Astrocyte (in vitro differentiated cells and primary cell): ENCODE measurements at regions not wholly inside any gene's neighbourhood (a gene's known extent, or its start where the extent isn't known, plus 50 kb on each side); places are given as distances from the start of the nearest gene placed in this dataset.

Source experiments
- DNase-seq: peaks from one replicate; pipeline ENCODE4 v3.0.0-alpha.2; 2010; ENCODE audit warnings: low read depth
- FAIRE-seq: peaks from 2 replicates; lab custom pipeline; 2011; peaks lifted over from hg19 to GRCh38; lab: Jason Lieb, UNC
- H2AFZ ChIP-seq: 2 replicates; pipeline ENCODE4 v1.6.0; 2012; ENCODE audit warnings: low read depth, low read length, inconsistent platforms
- H3K27ac ChIP-seq: 2 replicates; pipeline ENCODE4 v1.5.1; 2011; ENCODE audit warnings: low read depth, low read length, inconsistent platforms
- H3K27me3 ChIP-seq: 2 replicates; pipeline ENCODE4 v1.6.0; 2011; ENCODE audit warnings: low read length, inconsistent platforms; ENCODE audit not compliant: insufficient read depth
- H3K36me3 ChIP-seq: 2 replicates; pipeline ENCODE4 v1.5.1; 2011; ENCODE audit warnings: low read length, inconsistent platforms; ENCODE audit not compliant: insufficient read depth
- H3K4me1 ChIP-seq: 2 replicates; pipeline ENCODE4 v1.5.1; 2011; ENCODE audit warnings: low read length, inconsistent platforms; ENCODE audit not compliant: insufficient read depth
- H3K4me2 ChIP-seq: 2 replicates; pipeline ENCODE4 v1.6.0; 2012; ENCODE audit warnings: low read length, inconsistent platforms
- H3K4me3 ChIP-seq: 2 replicates; pipeline ENCODE4 v1.5.1; 2011; ENCODE audit warnings: low read depth, mild to moderate bottlenecking, low read length, inconsistent platforms; ENCODE audit not compliant: insufficient read depth
- H3K79me2 ChIP-seq: 2 replicates; pipeline ENCODE4 v1.6.0; 2012; ENCODE audit warnings: mild to moderate bottlenecking, low read length, inconsistent platforms; ENCODE audit not compliant: insufficient read depth
- H3K9ac ChIP-seq: 2 replicates; pipeline ENCODE4 v1.6.0; 2012; ENCODE audit warnings: mild to moderate bottlenecking, low read length, inconsistent platforms
- H3K9me3 ChIP-seq: 2 replicates; pipeline ENCODE4 v1.5.1; 2012; ENCODE audit warnings: low read depth, mild to moderate bottlenecking, low read length, inconsistent platforms; ENCODE audit not compliant: insufficient read depth
- H4K20me1 ChIP-seq: 2 replicates; pipeline ENCODE4 v1.6.0; 2012; ENCODE audit warnings: low read length, inconsistent platforms; ENCODE audit not compliant: insufficient read depth
- H3K27ac Mint-ChIP-seq: one replicate; pipeline ENCODE4 v1.8.0; 2021; ENCODE audit warnings: mild to moderate bottlenecking, mixed read lengths; ENCODE audit not compliant: unreplicated experiment
- H3K27me3 Mint-ChIP-seq: one replicate; pipeline ENCODE4 v1.8.0; 2021; ENCODE audit warnings: low read depth, mixed read lengths; ENCODE audit not compliant: unreplicated experiment
- H3K36me3 Mint-ChIP-seq: one replicate; pipeline ENCODE4 v1.8.0; 2021; ENCODE audit warnings: low read depth, mixed read lengths; ENCODE audit not compliant: unreplicated experiment
- H3K4me1 Mint-ChIP-seq: one replicate; pipeline ENCODE4 v1.8.0; 2021; ENCODE audit warnings: low read depth, mixed read lengths; ENCODE audit not compliant: unreplicated experiment
- H3K4me3 Mint-ChIP-seq: one replicate; pipeline ENCODE4 v1.8.0; 2021; ENCODE audit warnings: mild to moderate bottlenecking, moderate library complexity, mixed read lengths; ENCODE audit not compliant: unreplicated experiment
- H3K9me3 Mint-ChIP-seq: one replicate; pipeline ENCODE4 v1.8.0; 2021; ENCODE audit warnings: mild to moderate bottlenecking, mixed read lengths; ENCODE audit not compliant: unreplicated experiment
- EZH2 ChIP-seq: IDR thresholded peaks from 2 replicates; pipeline ENCODE4 v1.6.1; 2012; ENCODE audit warnings: mild to moderate bottlenecking, low read length, inconsistent platforms; ENCODE audit not compliant: insufficient read depth
- TF ChIP-seq, protein P1 (sequence below): IDR thresholded peaks from 2 replicates; pipeline ENCODE4 v1.5.1; 2011; ENCODE audit warnings: low read depth, mild to moderate bottlenecking, inconsistent platforms, low read length, moderate library complexity; ENCODE audit not compliant: insufficient read depth

DNA sequence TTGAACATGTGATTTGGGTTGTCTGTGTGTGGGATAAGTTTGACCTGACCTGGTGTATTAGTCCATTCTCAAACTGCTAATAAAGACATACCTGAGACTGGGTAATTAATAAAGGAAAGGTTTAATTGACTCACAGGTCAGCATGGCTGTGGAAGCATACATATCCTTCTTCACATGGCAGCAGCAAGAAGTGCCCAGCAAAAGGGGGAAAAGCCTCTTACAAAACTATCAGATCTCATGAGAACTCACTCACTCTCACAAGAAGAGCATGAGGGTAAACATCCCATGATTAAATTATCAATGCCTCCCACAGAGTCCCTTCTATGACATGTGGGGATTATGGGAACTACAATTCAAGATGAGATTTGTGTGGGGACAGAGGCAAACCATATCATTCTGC is 94.0 kb upstream of the PPM1H start:
- Histone ChIP-seq H3K27me3 (no peaks in the 10 kb centered on the region), H3K4me1 (no peaks in the 10 kb centered on the region), H3K79me2 (no peaks in the 10 kb centered on the region), H3K27ac (no peak overlapping the region), H2AFZ (no peak overlapping the region), H4K20me1 (no peaks in the 10 kb centered on the region), H3K9me3 (no peaks in the 10 kb centered on the region), H3K9ac (no peak overlapping the region), H3K36me3 (no peaks in the 10 kb centered on the region), H3K4me3 (no peak overlapping the region), H3K4me2 (no peak overlapping the region)
- no peaks in the 10 kb centered on the region for H3K9me3 Mint-ChIP-seq
- no peak overlapping the region for H3K4me3 Mint-ChIP-seq
- no peaks in the 10 kb centered on the region for H3K36me3 Mint-ChIP-seq
- FAIRE-seq (no peak), DNase-seq (no peak)
- no peak for TF ChIP-seq EZH2
- TF ChIP-seq, protein P1, sequence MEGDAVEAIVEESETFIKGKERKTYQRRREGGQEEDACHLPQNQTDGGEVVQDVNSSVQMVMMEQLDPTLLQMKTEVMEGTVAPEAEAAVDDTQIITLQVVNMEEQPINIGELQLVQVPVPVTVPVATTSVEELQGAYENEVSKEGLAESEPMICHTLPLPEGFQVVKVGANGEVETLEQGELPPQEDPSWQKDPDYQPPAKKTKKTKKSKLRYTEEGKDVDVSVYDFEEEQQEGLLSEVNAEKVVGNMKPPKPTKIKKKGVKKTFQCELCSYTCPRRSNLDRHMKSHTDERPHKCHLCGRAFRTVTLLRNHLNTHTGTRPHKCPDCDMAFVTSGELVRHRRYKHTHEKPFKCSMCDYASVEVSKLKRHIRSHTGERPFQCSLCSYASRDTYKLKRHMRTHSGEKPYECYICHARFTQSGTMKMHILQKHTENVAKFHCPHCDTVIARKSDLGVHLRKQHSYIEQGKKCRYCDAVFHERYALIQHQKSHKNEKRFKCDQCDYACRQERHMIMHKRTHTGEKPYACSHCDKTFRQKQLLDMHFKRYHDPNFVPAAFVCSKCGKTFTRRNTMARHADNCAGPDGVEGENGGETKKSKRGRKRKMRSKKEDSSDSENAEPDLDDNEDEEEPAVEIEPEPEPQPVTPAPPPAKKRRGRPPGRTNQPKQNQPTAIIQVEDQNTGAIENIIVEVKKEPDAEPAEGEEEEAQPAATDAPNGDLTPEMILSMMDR: no peak
- H3K27me3 Mint-ChIP-seq: no peaks in the 10 kb centered on the region
- H3K27ac Mint-ChIP-seq: no peak overlapping the region
- peaks cover 4% of the 10 kb centered on the region for H3K4me1 Mint-ChIP-seq

DNA sequence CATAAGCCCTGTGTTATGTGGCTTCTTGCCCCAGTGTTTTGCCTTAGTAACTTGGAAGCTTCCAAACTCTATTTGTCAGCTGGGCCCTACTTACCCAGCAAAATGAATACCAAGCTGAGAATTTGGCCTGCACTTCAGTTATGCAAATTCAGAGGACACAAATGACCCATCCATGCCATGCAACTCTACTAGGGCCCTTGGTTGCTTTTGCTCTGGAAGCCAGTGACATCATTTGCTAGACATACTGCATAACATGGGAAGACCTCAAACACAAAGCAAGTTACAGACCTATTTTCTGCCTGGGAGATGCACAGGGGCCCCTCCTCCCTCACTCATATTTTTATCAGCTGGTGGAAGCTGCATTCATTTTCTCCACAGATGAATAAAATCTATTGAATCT is 90.2 kb upstream of the PPM1H start:
- Histone ChIP-seq H3K4me2 (no peak overlapping the region), H3K9me3 (no peaks in the 10 kb centered on the region), H3K4me3 (no peak overlapping the region), H3K36me3 (no peaks in the 10 kb centered on the region), H2AFZ (no peak overlapping the region), H3K4me1 (no peaks in the 10 kb centered on the region), H3K79me2 (no peaks in the 10 kb centered on the region), H3K27ac (no peak overlapping the region), H3K9ac (no peak overlapping the region), H3K27me3 (no peaks in the 10 kb centered on the region), H4K20me1 (no peaks in the 10 kb centered on the region)
- no peak for FAIRE-seq
- Mint-ChIP-seq H3K36me3 (no peaks in the 10 kb centered on the region), H3K4me1 (peaks cover 6% of the 10 kb centered on the region), H3K27me3 (no peaks in the 10 kb centered on the region), H3K9me3 (no peaks in the 10 kb centered on the region), H3K4me3 (no peak overlapping the region), H3K27ac (no peak overlapping the region)
- TF ChIP-seq EZH2: no peak
- TF ChIP-seq, protein P1: no peak
- no peak for DNase-seq

DNA sequence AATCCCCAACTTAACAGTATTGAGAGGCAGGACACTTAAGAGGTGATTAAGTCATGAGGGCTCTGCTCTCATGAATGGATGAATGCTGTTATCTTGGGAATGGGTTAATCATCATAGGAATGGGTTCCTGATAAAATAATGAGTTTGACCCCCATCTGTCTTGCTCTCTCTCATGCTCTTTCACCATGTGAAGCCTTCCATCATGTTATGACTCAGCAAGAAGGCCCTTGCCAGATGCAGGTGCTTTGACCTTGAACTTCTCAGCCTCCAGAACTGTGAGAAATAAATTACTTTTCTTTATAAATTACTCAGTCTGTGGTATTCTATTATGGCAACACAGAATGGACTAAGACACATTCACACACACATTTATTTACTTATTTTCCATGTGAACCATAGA is 89.0 kb upstream of the PPM1H start:
- H3K27ac Mint-ChIP-seq: no peak overlapping the region
- H3K4me3 Mint-ChIP-seq: no peak overlapping the region
- no peaks in the 10 kb centered on the region for H3K36me3 Mint-ChIP-seq
- DNase-seq: no peak
- Histone ChIP-seq H3K27ac (no peak overlapping the region), H3K4me3 (no peak overlapping the region), H3K4me2 (no peak overlapping the region), H3K27me3 (no peaks in the 10 kb centered on the region), H4K20me1 (no peaks in the 10 kb centered on the region), H3K9ac (no peak overlapping the region), H3K9me3 (no peaks in the 10 kb centered on the region), H2AFZ (no peak overlapping the region), H3K4me1 (no peaks in the 10 kb centered on the region), H3K36me3 (no peaks in the 10 kb centered on the region), H3K79me2 (no peaks in the 10 kb centered on the region)
- no peak for TF ChIP-seq EZH2
- TF ChIP-seq, protein P1: no peak
- no peaks in the 10 kb centered on the region for H3K9me3 Mint-ChIP-seq
- no peaks in the 10 kb centered on the region for H3K27me3 Mint-ChIP-seq
- FAIRE-seq: no peak
- peaks cover 6% of the 10 kb centered on the region for H3K4me1 Mint-ChIP-seq
